SK-N-DZ (cell line): ENCODE measurements at regions not wholly inside any gene's neighbourhood (a gene's known extent, or its start where the extent isn't known, plus 50 kb on each side); places are given as distances from the start of the nearest gene placed in this dataset.

ENCODE experiments used
- DNase-seq: peaks from one replicate; pipeline ENCODE4 v3.0.0-alpha.2; 2015; ENCODE audit warnings: low spot score

DNA sequence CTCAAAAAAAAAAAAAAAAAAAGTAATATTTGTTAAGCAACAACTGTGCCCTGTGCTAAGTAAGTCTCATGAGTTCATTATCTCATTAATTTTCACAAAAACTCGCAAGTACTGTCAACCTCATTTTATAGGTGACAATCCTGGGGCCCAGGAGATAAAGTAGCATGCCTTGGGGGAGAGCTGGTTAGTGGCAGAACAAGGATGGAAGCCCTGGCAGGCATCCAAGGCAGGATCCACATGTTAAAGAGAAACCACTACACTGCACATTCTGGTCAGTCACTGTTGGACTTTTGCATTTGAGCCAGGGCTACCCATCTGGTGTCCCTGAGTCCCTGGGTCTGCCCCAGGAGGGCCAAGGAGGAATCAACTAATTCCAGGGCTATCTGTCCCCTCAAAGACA lies 54.6 kb downstream of the ZFP36L2 start:
- DNase-seq, result no peak

DNA sequence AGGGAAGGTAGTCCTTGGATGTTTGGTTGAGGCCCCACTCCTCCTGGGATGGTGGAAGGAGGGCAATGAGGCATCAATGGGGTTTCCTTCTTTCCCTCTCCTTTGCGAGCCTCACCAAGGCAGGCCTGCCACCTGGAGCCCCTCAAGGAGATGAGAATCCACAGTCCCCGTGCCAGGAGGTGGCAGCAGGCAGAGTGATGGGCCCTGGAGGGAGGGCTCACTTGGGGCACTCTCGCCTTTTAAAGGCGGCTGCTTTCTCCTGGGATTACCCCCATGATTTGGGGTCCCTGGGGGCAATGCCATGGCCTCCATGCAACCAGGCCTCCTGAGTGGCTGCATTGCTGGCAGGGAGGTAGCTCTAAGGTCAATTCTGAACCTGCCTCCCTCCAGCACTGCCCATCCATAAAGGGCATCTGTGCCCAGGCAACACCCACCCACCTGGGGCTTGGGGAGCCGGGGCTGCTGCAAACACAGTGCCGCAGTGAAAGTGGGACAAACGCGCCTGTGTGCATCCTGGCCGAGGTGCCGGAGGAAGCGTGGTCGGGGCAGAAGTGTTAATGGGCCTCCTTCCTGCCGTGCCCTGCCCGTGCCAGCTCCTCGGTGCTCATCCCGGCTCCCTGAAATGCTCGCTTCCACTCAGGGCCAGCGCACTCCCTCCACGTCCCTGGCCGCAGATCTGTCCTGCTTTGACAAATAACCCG lies 55.9 kb downstream of the ZFP36L2 start:
- DNase-seq, result no peak

GRCh38 chr2:43169987-43170386 lies 56.4 kb downstream of the ZFP36L2 start:
- DNase-seq, result no peak

- no peak for DNase-seq
Measured at GRCh38 chr2:43169099-43169945, 57.1 kb downstream of the ZFP36L2 start.

DNA sequence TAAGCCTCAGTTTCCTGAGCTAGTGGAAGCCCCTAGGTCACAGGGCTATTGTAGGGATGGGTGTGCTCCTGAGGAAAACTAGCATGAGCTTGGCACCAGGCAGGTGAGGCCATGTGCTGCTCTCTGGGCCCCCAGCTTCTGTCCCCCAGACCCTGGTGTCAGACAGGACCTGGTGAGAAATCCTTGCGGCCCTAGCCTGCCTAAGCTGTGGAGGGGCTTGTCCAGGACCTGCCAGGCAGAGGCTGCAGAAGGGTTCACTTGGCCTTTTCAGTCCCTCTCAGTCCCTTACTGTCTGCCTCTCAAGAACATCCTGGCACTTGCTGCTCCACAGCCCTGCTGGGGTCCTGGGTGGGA lies 58.4 kb downstream of the ZFP36L2 start:
- DNase-seq, result no peak

DNA sequence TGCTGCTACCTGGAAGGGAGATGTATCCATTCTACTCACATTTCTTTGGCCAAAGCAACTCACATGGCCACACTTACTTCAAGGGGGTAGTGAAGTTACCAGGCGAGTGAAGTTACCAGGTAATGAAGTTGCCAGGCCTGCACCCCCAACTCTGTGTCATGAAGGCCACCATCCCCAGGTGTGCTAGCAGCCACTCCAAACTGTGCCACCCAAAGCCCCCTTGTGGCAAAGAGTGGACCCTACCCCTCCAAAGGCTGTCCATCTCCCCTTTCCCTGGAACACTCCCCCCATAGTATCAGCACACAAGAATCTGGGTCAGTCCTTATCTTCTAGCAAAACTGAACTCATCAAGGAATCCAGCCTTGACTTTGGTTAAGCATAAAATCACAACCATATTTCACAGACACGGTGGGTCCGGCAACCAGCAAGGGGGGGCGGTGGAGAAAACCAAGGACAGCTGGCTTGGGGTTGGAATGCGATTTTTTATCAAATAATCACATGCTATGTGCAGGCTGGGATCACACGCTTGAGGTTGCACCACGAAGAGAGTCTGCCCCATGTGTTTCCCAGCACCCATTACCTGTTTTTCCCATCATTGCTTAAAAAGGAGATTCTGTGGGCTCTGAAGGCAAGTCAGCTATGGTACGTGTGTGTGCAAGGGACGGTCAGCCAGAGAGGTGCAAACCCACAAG lies 60.9 kb downstream of the ZFP36L2 start:
- DNase-seq, result no peak

DNA sequence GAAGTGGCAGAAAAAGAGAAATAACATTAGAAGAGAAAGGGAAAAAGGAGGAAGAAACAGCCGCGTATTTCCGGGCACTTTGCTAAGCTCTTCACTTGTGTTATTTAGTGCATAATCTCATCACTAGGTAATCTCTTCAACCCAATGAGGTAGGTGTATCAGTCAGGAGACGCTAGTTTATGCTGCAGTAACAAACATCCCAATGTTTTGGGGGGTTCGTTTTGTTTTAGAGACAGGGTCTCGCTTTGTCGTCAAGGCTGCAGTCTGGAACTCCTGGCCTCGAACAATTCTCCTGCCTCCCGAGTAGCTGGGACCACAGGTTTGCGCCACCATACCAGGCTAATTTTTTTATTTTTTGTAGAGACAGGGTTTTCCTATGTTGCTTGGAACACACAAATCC lies 61.7 kb downstream of the ZFP36L2 start:
- no peak for DNase-seq

DNA sequence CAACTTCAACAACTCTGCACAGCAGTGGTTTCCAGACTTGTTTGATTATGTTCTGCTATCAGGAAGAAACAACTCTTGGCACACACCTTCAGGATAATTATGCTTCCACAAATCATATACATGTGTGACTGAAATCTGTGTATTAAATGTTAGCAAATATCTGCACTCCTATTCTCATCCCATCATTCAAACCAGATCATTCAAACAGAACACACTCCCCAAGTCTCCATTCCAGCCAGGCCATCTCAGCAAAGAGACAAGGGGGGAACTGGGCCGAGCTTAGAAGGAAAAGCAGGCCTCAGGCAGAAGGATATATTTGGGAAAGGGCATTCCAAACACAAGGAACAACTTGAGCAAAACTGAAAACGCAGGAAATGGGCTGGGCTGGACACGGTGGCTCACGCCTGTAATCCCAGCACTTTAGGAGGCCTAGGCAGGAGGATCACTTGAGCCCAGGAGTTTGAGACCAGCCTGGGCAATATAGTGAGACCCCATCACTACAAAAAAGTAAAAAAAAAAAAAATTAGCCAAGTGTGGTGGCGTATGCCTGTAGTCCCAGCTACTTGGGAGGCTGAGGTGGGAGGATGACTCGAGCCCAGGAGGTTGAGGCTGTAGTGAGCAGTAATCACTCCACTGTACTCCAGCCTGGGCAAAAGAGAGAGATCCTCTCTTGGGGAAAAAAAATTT lies 62.7 kb downstream of the ZFP36L2 start:
- no peak for DNase-seq

DNA sequence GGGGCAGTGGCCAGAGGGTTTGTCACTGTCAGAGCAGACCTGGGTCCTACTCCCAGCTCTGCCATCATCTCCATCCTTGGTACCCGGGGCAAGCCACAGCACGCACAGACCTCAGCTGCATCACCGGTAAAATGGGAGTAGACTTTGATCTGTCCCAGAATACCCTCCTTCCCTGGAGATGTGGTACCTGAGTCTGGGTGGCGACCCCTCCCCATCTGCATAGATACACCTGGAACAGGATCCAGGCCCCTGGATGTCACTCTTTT lies 64.0 kb downstream of the ZFP36L2 start:
- DNase-seq, result no peak

DNA sequence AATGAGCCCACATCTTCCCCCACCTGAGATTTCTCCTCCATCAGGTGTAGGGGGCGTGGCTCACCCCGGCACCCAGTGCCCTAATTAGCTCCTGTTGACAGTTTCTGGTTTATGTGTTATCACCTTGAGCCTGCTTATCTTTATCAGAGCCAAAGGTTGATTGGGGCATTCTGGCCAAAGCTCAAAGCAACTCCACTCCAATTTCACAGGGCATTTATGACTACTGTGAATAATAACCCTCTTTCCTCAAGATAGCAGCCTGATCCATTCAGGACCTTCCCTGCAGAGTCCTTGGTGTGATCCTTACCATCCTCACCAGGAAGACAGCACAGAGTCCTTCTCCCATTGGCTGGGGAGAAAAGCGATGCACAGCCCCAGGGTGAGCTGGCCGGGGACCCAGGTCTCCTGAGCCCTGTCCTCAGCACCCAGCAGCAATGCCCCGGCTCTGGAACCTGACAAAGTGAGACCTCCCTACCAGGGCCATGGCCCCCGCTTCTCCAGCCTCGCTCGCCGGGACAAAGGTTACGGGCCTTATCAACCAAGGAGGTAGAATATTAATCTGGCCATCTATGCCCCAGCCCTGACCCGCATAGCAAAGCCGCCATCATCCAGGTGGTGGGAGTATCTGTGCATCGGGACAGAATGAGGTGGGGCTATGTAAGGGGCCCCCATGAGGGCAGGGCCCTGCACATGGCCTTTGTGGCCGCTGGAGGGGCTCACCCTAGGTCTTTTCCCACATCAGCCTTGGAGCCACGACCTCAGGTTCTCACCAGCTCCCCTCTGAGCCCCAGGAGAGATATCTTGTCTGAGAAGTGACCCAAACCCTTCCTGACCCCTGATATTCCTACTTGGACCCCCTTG lies 64.5 kb downstream of the ZFP36L2 start:
- DNase-seq, result no peak

DNA sequence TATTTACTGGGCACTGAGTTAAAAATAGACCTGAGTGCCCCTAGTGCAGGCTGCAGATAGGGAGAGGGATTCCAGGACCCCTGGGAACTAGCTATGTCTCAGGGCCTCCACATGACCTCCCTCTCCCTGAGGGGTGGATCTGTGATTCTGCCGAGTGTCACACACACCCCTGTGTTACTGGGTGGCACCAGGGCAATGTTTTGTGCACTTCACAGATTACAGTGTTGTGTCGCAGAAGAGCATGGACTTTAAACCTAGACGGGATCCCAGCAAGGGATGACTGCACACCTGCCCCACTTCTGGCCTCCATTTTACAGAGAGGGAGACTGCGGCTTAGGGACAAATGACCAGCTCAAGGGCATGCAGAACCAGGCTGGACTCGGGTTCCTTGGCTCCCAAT lies 65.6 kb downstream of the ZFP36L2 start:
- DNase-seq, result no peak

DNA sequence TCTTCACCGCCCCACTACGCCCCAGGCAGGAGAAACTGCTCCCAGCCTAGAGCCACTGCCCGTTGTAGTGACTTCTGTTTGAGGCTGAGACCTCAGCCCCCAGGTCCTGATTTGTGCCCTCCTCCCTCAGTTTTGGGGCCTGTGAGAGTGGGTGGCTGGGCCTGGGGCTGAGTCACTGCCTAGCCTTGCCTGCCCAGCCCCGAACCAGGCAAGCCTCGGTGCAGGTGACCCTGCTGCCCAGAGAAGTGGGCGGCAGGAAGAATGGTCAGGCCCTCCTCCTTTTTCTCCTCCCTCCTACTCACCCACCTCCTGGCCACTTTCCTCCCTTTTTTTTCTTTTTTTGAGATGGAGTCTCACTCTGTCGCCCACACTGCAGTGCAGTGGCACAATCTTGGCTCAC lies 66.6 kb downstream of the ZFP36L2 start:
- no peak for DNase-seq

GRCh38 chr2:43158259-43158880 lies 68.0 kb downstream of the ZFP36L2 start:
- no peak for DNase-seq

DNA sequence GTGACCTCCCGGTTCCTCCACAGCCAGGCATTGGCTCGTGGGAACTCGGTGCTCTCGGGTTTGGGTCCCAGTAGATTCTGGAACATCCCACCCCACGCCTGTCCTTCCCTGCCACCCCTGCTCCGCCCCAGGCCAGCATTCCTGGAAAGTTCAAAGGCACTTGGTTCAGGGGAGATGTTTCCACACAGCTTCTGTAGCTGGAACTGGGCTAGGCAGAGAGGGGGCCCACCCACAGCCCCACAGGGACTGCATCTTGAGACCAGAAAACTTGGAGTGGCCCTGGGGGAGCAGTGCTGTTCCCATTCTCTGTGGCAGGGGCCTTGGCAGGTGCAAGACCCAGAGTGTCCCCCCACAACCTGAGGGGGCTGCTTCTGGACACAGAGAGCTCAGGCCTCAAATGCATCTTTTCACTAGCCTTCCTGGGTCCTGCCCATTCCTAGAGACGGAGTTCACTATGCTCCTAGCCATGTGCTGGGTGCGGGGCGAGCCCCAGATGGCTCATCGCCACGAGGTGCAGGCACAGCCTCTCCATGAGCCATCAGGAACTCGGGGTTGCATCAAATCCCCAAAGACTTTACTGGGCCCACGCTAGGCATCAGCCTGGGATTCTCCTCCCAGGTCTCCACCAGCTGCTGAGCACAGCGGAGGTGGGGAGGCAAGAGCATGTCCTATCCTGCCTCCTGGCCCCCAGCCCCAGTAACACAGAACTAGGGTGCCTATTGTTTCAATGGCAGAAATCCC lies 68.7 kb downstream of the ZFP36L2 start:
- no peak for DNase-seq

- DNase-seq, result no peak
Measured at GRCh38 chr2:43155851-43156411, 70.5 kb downstream of the ZFP36L2 start.

- no peak for DNase-seq
Measured at GRCh38 chr2:43154685-43155084, 71.7 kb downstream of the ZFP36L2 start.

- no peak for DNase-seq
Measured at GRCh38 chr2:43152741-43153647, 73.4 kb downstream of the ZFP36L2 start.

DNA sequence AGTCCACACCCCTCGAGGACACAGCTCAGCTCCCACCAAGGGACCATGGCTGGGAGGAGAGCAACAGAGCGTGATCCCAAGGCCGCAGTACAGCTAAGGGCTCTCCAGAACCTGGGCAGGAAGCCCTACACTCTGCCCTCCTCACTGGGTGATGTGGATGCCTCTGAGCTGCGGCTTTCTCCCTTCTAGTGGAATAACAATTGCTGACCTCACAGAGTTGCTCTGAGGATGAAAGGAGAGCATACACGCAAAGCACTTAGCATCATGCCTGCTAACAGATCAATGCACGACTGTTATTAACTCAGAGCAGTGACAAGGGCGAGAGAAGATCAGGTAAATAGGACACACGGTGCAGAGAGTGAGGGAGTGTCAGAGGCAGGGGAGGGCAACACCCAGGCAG lies 74.2 kb downstream of the ZFP36L2 start:
- DNase-seq, result no peak
